GM23248 (cell line): ENCODE measurements at regions not wholly inside any gene's neighbourhood (a gene's known extent, or its start where the extent isn't known, plus 50 kb on each side); places are given as distances from the start of the nearest gene placed in this dataset.

ENCODE experiments used
- DNase-seq: peaks from one replicate; pipeline ENCODE4 v3.0.0-alpha.2; 2015
- H2AFZ ChIP-seq: fragments of 200-600 bp; sonication (generic); 2 replicates; pipeline ENCODE4 v1.6.1; 2016; ENCODE audit warnings: antibody characterized with exemption
- H3F3A ChIP-seq: fragments of 200-600 bp; sonication (generic); 2 replicates; pipeline ENCODE4 v1.6.1; 2016; ENCODE audit warnings: mild to moderate bottlenecking, antibody characterized with exemption, mixed run types; ENCODE audit not compliant: insufficient read depth
- H3K27ac ChIP-seq: fragments of 200-600 bp; sonication (generic); 2 replicates; pipeline ENCODE4 v1.5.1; 2016; ENCODE audit warnings: mild to moderate bottlenecking
- H3K27me3 ChIP-seq: fragments of 200-600 bp; sonication (generic); replicated peaks from 2 replicates; pipeline ENCODE4 v1.6.1; 2016; ENCODE audit warnings: mild to moderate bottlenecking; ENCODE audit not compliant: insufficient read depth
- H3K36me3 ChIP-seq: fragments of 200-600 bp; sonication (generic); 2 replicates; pipeline ENCODE4 v1.6.1; 2016; ENCODE audit warnings: low read depth, mild to moderate bottlenecking
- H3K4me1 ChIP-seq: fragments of 200-600 bp; sonication (generic); 2 replicates; pipeline ENCODE4 v1.6.1; 2016; ENCODE audit warnings: mild to moderate bottlenecking; ENCODE audit not compliant: insufficient read depth
- H3K4me2 ChIP-seq: fragments of 200-600 bp; sonication (generic); one replicate; pipeline ENCODE4 v1.6.1; 2016; ENCODE audit warnings: mild to moderate bottlenecking; ENCODE audit not compliant: unreplicated experiment
- H3K4me3 ChIP-seq: fragments of 200-600 bp; sonication (generic); 2 replicates; pipeline ENCODE4 v1.5.1; 2016; ENCODE audit warnings: mild to moderate bottlenecking
- H3K79me2 ChIP-seq: fragments of 200-600 bp; sonication (generic); 2 replicates; pipeline ENCODE4 v1.6.1; 2016; ENCODE audit warnings: mild to moderate bottlenecking; ENCODE audit not compliant: insufficient read depth
- H3K9ac ChIP-seq: fragments of 200-600 bp; sonication (generic); 2 replicates; pipeline ENCODE4 v1.6.1; 2016; ENCODE audit warnings: mild to moderate bottlenecking
- H3K9me2 ChIP-seq: fragments of 200-600 bp; sonication (generic); 2 replicates; pipeline ENCODE4 v1.6.1; 2016; ENCODE audit warnings: mixed run types, mild to moderate bottlenecking, moderate library complexity; ENCODE audit not compliant: insufficient read depth
- H3K9me3 ChIP-seq: fragments of 200-600 bp; sonication (generic); one replicate; pipeline ENCODE4 v1.6.1; 2017; ENCODE audit warnings: low read depth
- H4K20me1 ChIP-seq: fragments of 200-600 bp; sonication (generic); 2 replicates; pipeline ENCODE4 v1.6.0; 2016; ENCODE audit not compliant: insufficient read depth
- EZH2 ChIP-seq: fragments of 200-600 bp; sonication (generic); IDR thresholded peaks from 2 replicates; pipeline ENCODE4 v1.6.1; 2018; ENCODE audit warnings: antibody characterized with exemption, mild to moderate bottlenecking; ENCODE audit not compliant: insufficient read depth, poor library complexity, severe bottlenecking
- EZH2phosphoT487 ChIP-seq: fragments of 200-600 bp; sonication (generic); IDR thresholded peaks from 2 replicates; pipeline ENCODE4 v1.6.1; 2018; ENCODE audit warnings: antibody characterized with exemption, moderate library complexity, mild to moderate bottlenecking, low read depth; ENCODE audit not compliant: insufficient read depth
- WGBS, 2 experiments: methylation state at CpG; one replicate each; pipeline ENCODE4 v1.1.6; 2015 to 2017; ENCODE audit warnings: low lambda C conversion rate in 2 of 2, low coverage in 1 of 2; ENCODE audit errors: missing lambda C conversion rate in 2 of 2; 5-methylcytosine and 5-hydroxymethylcytosine counted together
- in situ Hi-C: fragments of 300-500 bp; cut with MboI; formaldehyde crosslinking; loops from 2 replicates; pipeline ENCODE4 v1.15.0; 2020

- H3F3A ChIP-seq, result no peaks in the 10 kb centered on the region
- no peak overlapping the region for H3K4me2 ChIP-seq
- H3K27ac ChIP-seq, result no peak overlapping the region
- H3K9me2 ChIP-seq, result no peaks in the 10 kb centered on the region
- in situ Hi-C loops, result no loop called here
- no peaks in the 10 kb centered on the region for H3K27me3 ChIP-seq
- no peak for TF ChIP-seq EZH2phosphoT487
- no peak for TF ChIP-seq EZH2
- no peaks in the 10 kb centered on the region for H3K4me1 ChIP-seq
- DNase-seq, result no peak
- no peak overlapping the region for H3K9ac ChIP-seq
- H4K20me1 ChIP-seq, result no peaks in the 10 kb centered on the region
- WGBS, 2 experiments, result 87 to 91% methylated on average over 1 of the region's 1 CpG
- no peaks in the 10 kb centered on the region for H3K9me3 ChIP-seq
- no peaks in the 10 kb centered on the region for H3K36me3 ChIP-seq
- H3K4me3 ChIP-seq, result no peak overlapping the region
- H2AFZ ChIP-seq, result no peak overlapping the region
- no peaks in the 10 kb centered on the region for H3K79me2 ChIP-seq
Observed at GRCh38 chr3:28080716-28081115, 160.7 kb upstream of the CMC1 start.

GRCh38 chr3:28081533-28081947 is 159.9 kb upstream of the CMC1 start:
- TF ChIP-seq EZH2, result no peak
- no peak for TF ChIP-seq EZH2phosphoT487
- H3K79me2 ChIP-seq, result no peaks in the 10 kb centered on the region
- no peaks in the 10 kb centered on the region for H3K4me1 ChIP-seq
- no peaks in the 10 kb centered on the region for H4K20me1 ChIP-seq
- no peaks in the 10 kb centered on the region for H3K9me3 ChIP-seq
- H3K27me3 ChIP-seq, result no peaks in the 10 kb centered on the region
- no peaks in the 10 kb centered on the region for H3F3A ChIP-seq
- in situ Hi-C loops, result no loop called here
- no peak overlapping the region for H3K4me2 ChIP-seq
- H3K9me2 ChIP-seq, result no peaks in the 10 kb centered on the region
- no peak overlapping the region for H3K9ac ChIP-seq
- DNase-seq, result no peak
- no peaks in the 10 kb centered on the region for H3K36me3 ChIP-seq
- no peak overlapping the region for H3K27ac ChIP-seq
- no peak overlapping the region for H3K4me3 ChIP-seq
- H2AFZ ChIP-seq, result no peak overlapping the region
- WGBS, 2 experiments, result 93 to 97% methylated on average over 2 of the region's 2 CpGs

GRCh38 chr3:28087591-28087990 is 153.8 kb upstream of the CMC1 start:
- TF ChIP-seq EZH2, result no peak
- no peak for TF ChIP-seq EZH2phosphoT487
- H3K4me2 ChIP-seq, result no peak overlapping the region
- no peaks in the 10 kb centered on the region for H3K9me3 ChIP-seq
- H3K36me3 ChIP-seq, result no peaks in the 10 kb centered on the region
- H2AFZ ChIP-seq, result no peak overlapping the region
- in situ Hi-C loops, result no loop called here
- H3K4me3 ChIP-seq, result no peak overlapping the region
- no peaks in the 10 kb centered on the region for H3K79me2 ChIP-seq
- H3F3A ChIP-seq, result no peaks in the 10 kb centered on the region
- no peaks in the 10 kb centered on the region for H3K9me2 ChIP-seq
- H4K20me1 ChIP-seq, result no peaks in the 10 kb centered on the region
- H3K27ac ChIP-seq, result no peak overlapping the region
- no peaks in the 10 kb centered on the region for H3K4me1 ChIP-seq
- 69 to 80% methylated on average over 2 of the region's 2 CpGs for WGBS, 2 experiments
- no peak overlapping the region for H3K9ac ChIP-seq
- DNase-seq, result no peak
- no peaks in the 10 kb centered on the region for H3K27me3 ChIP-seq

- Histone ChIP-seq H4K20me1 (no peaks in the 10 kb centered on the region), H3K9ac (no peak overlapping the region), H3K4me3 (no peak overlapping the region), H3F3A (no peaks in the 10 kb centered on the region), H3K27me3 (no peaks in the 10 kb centered on the region), H3K9me2 (no peaks in the 10 kb centered on the region), H3K36me3 (no peaks in the 10 kb centered on the region), H3K9me3 (no peaks in the 10 kb centered on the region), H3K4me1 (no peaks in the 10 kb centered on the region), H3K4me2 (no peak overlapping the region), H2AFZ (no peak overlapping the region), H3K27ac (no peak overlapping the region), H3K79me2 (no peaks in the 10 kb centered on the region)
- in situ Hi-C loops, result no loop called here
- DNase-seq, result no peak
- no peak for TF ChIP-seq EZH2phosphoT487
- TF ChIP-seq EZH2, result no peak
- 72% methylated on average over 7 of the region's 7 CpGs for WGBS, 2 experiments
Observed at GRCh38 chr3:28088811-28089526, 152.4 kb upstream of the CMC1 start.
